ENCODE measurements at regions not wholly inside any gene's neighbourhood (a gene's known extent, or its start where the extent isn't known, plus 50 kb on each side); places are given as distances from the start of the nearest gene placed in this dataset.

DNA sequence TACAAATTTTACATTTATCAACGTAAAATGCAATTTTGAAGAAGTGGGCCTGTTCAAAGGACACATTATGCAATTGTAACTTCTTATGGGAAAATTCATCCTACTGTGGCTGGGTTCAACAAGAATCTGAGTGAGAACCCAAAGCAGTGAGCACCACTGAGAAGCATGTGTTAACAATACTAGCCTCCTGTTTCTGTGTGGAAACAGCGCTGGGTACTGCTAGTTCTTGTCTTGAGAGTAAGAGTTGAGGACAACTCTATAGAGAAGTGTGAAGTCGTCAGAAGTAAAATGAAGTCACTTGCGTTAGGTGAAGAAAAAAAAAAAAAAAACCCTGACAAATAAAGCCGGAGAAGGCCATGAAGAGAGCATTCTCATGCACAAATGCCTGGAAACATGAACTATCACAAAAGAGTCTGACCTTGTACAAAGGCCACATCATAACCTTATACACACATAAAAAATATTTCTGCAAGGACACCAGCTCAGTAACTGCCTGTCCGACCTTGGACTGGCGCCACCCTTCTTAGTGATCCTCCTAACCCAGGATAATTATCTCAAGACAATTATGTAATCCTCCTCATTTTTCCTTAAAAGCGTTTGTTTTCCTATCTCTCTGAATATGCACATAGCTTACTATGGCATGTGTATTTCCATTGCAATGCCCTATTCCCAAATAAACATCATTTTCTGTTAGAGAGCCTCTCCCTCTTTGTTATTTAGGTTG, 554.9 kb downstream of the HTR7 start:
- H3K36me3 ChIP-seq (replicated peaks; ENCODE audit: insufficient read depth, low read length), result no peaks in the 10 kb centered on the region
- H3K9me2 ChIP-seq (replicated peaks; ENCODE audit: insufficient read depth, low read length), result no peaks in the 10 kb centered on the region
- no peak for DNase-seq
- H3K4me2 ChIP-seq (ENCODE audit: low read depth, low read length), result no peak overlapping the region
- H3K4me1 ChIP-seq (ENCODE audit: low read length), result no peaks in the 10 kb centered on the region
- TF ChIP-seq CTCF (IDR thresholded peaks at IDR 0.05; ENCODE audit: low read length) (no peak), EZH2 (optimal IDR thresholded peaks at IDR 0.05; ENCODE audit: low read depth, low read length) (no peak), EZH2phosphoT487 (IDR thresholded peaks at IDR 0.05; ENCODE audit: low read length) (no peak)
- H3K9me3 ChIP-seq (replicated peaks; ENCODE audit: insufficient read depth, low read length), result no peaks in the 10 kb centered on the region
- H3K79me2 ChIP-seq (ENCODE audit: low read length), result no peaks in the 10 kb centered on the region
- H3K9ac ChIP-seq (ENCODE audit: low read length), result no peak overlapping the region
- H4K20me1 ChIP-seq (ENCODE audit: insufficient read depth, low read length), result no peaks in the 10 kb centered on the region
- no peak overlapping the region for H3K4me3 ChIP-seq (ENCODE audit: low read length)
- H3F3A ChIP-seq (ENCODE audit: insufficient read depth, low read length), result no peaks in the 10 kb centered on the region
- no peak overlapping the region for H2AFZ ChIP-seq (ENCODE audit: low read length)
- no peaks in the 10 kb centered on the region for H3K27me3 ChIP-seq (replicated peaks; ENCODE audit: insufficient read depth, low read length)
- no peak overlapping the region for H3K27ac ChIP-seq (ENCODE audit: low read length)

DNA sequence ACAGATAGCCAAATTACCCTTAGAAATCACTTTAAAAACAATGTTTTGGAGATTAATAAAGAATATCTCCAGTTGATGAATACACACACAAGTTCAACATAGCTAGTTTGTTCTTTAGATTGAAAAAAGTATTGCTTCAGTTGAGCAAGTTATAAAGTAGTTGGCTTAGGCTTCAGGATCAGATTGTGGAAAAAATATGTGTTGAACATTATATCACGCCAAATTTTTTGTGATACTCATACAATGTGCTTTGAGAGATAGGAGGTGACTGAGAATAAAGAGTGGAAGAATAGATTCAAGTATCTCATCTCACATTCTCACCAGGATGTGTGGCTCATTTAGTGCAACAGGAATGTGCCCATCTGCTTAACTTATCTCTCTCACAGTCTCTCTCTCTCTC, 553.3 kb downstream of the HTR7 start:
- no peak for TF ChIP-seq EZH2 (optimal IDR thresholded peaks at IDR 0.05; ENCODE audit: low read depth, low read length)
- TF ChIP-seq CTCF (IDR thresholded peaks at IDR 0.05; ENCODE audit: low read length), result no peak
- no peak for TF ChIP-seq EZH2phosphoT487 (IDR thresholded peaks at IDR 0.05; ENCODE audit: low read length)
- no peaks in the 10 kb centered on the region for H3K4me1 ChIP-seq (ENCODE audit: low read length)
- no peaks in the 10 kb centered on the region for H3K9me3 ChIP-seq (replicated peaks; ENCODE audit: insufficient read depth, low read length)
- no peak overlapping the region for H3K4me2 ChIP-seq (ENCODE audit: low read depth, low read length)
- no peaks in the 10 kb centered on the region for H3K9me2 ChIP-seq (replicated peaks; ENCODE audit: insufficient read depth, low read length)
- no peak overlapping the region for H3K9ac ChIP-seq (ENCODE audit: low read length)
- H3K27me3 ChIP-seq (replicated peaks; ENCODE audit: insufficient read depth, low read length), result no peaks in the 10 kb centered on the region
- no peaks in the 10 kb centered on the region for H3K36me3 ChIP-seq (replicated peaks; ENCODE audit: insufficient read depth, low read length)
- no peak overlapping the region for H3K4me3 ChIP-seq (ENCODE audit: low read length)
- DNase-seq, result no peak
- H3F3A ChIP-seq (ENCODE audit: insufficient read depth, low read length), result no peaks in the 10 kb centered on the region
- no peaks in the 10 kb centered on the region for H3K79me2 ChIP-seq (ENCODE audit: low read length)
- no peak overlapping the region for H3K27ac ChIP-seq (ENCODE audit: low read length)
- no peaks in the 10 kb centered on the region for H4K20me1 ChIP-seq (ENCODE audit: insufficient read depth, low read length)
- H2AFZ ChIP-seq (ENCODE audit: low read length), result no peak overlapping the region

DNA sequence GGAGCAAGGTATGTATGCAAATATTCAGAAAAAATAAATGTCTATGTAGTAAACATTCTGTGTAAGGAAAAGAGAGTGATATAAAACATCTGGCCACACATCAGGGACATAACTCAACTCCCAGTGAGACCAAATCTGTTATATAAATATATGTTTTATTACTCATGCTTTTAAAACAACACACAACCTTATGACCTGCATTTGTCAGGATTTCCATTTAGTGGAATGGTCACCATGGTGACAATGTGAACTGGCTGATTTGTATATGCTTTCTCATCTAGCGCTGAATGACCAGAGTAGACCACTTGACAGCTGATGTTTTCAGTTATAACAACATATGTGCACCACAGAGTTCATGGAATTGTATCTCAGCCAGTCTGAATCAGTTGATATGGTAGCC, 551.7 kb downstream of the HTR7 start:
- Histone ChIP-seq H4K20me1 (ENCODE audit: insufficient read depth, low read length) (no peaks in the 10 kb centered on the region), H2AFZ (ENCODE audit: low read length) (no peak overlapping the region), H3K9me2 (replicated peaks; ENCODE audit: insufficient read depth, low read length) (no peaks in the 10 kb centered on the region), H3K27ac (ENCODE audit: low read length) (no peak overlapping the region), H3F3A (ENCODE audit: insufficient read depth, low read length) (no peaks in the 10 kb centered on the region), H3K4me1 (ENCODE audit: low read length) (no peaks in the 10 kb centered on the region), H3K27me3 (replicated peaks; ENCODE audit: insufficient read depth, low read length) (no peaks in the 10 kb centered on the region), H3K36me3 (replicated peaks; ENCODE audit: insufficient read depth, low read length) (no peaks in the 10 kb centered on the region), H3K79me2 (ENCODE audit: low read length) (no peaks in the 10 kb centered on the region), H3K4me2 (ENCODE audit: low read depth, low read length) (no peak overlapping the region), H3K9me3 (replicated peaks; ENCODE audit: insufficient read depth, low read length) (no peaks in the 10 kb centered on the region), H3K4me3 (ENCODE audit: low read length) (no peak overlapping the region), H3K9ac (ENCODE audit: low read length) (no peak overlapping the region)
- DNase-seq, result no peak
- TF ChIP-seq EZH2phosphoT487 (IDR thresholded peaks at IDR 0.05; ENCODE audit: low read length) (no peak), EZH2 (optimal IDR thresholded peaks at IDR 0.05; ENCODE audit: low read depth, low read length) (no peak), CTCF (IDR thresholded peaks at IDR 0.05; ENCODE audit: low read length) (no peak)

Measured in MM.1S (cell line).